ENCODE measurements at regions not wholly inside any gene's neighbourhood (a gene's known extent, or its start where the extent isn't known, plus 50 kb on each side); places are given as distances from the start of the nearest gene placed in this dataset.

GRCh38 chr1:30169269-30169668 is 554.1 kb downstream of the MATN1 start:
- no peak for TF ChIP-seq CTCF (IDR thresholded peaks at IDR 0.05; ENCODE audit: control insufficient read depth, insufficient read depth, low read depth, low read length, missing control alignments)
- DNase-seq (ENCODE audit: low read depth), result no peak
- H3K4me3 ChIP-seq (ENCODE audit: control insufficient read depth, low read depth, low read length), result no peak overlapping the region

GRCh38 chr1:30166174-30166573 is 557.2 kb downstream of the MATN1 start:
- H3K4me3 ChIP-seq (ENCODE audit: control insufficient read depth, low read depth, low read length), result no peak overlapping the region
- no peak for TF ChIP-seq CTCF (IDR thresholded peaks at IDR 0.05; ENCODE audit: control insufficient read depth, insufficient read depth, low read depth, low read length, missing control alignments)
- no peak for DNase-seq (ENCODE audit: low read depth)

GRCh38 chr1:30165116-30165515 is 558.3 kb downstream of the MATN1 start:
- H3K4me3 ChIP-seq (ENCODE audit: control insufficient read depth, low read depth, low read length), result no peak overlapping the region
- no peak for TF ChIP-seq CTCF (IDR thresholded peaks at IDR 0.05; ENCODE audit: control insufficient read depth, insufficient read depth, low read depth, low read length, missing control alignments)

GRCh38 chr1:30164693-30165092 is 558.7 kb downstream of the MATN1 start:
- no peak for DNase-seq (ENCODE audit: low read depth)
- H3K4me3 ChIP-seq (ENCODE audit: control insufficient read depth, low read depth, low read length), result no peak overlapping the region
- TF ChIP-seq CTCF (IDR thresholded peaks at IDR 0.05; ENCODE audit: control insufficient read depth, insufficient read depth, low read depth, low read length, missing control alignments), result no peak

More at GRCh38 chr1:30165116-30165515, 558.3 kb downstream of the MATN1 start:
- no peak for DNase-seq (ENCODE audit: low read depth)

DNA sequence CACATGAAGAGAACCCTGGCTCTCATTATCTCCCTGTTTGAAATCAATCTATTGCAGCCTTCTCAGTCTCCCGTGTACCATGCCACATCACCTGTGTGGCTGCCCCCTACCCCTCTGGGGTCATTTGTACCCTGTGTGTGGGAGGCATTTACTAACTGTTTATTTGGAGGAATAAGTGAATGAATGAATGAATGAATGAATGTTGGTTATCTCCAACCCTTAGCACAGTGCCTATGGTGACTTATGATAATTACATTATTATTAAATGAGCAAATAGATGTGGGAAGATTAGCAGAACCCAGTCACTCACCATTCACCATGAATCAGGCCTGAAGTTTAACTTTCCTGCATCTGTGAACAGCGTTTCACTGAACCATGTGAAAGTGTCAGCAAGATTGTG is 560.8 kb downstream of the MATN1 start:
- H3K4me3 ChIP-seq (ENCODE audit: control insufficient read depth, low read depth, low read length), result no peak overlapping the region
- TF ChIP-seq CTCF (IDR thresholded peaks at IDR 0.05; ENCODE audit: control insufficient read depth, insufficient read depth, low read depth, low read length, missing control alignments), result no peak
- no peak for DNase-seq (ENCODE audit: low read depth)

DNA sequence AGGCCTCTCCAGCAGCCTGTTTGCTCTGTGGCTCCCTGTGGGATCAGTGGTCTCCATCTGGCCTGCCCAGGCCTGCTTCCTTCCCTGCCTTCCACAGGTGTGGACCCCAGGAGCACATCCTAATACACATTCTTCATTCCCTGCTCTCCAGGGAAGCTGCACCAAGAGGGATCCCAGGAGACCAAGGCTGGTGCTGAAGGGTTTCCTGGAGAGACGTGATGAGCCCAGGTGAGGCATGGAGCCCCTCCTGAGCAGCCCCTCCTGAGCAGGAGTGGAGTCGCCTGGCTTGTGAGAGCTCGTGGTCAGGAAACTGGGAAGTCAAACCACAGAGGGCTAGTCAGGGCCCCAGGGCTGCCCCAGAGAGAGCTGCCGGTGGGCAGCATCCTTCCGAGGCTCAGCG is 561.4 kb downstream of the MATN1 start:
- no peak for DNase-seq (ENCODE audit: low read depth)
- TF ChIP-seq CTCF (IDR thresholded peaks at IDR 0.05; ENCODE audit: control insufficient read depth, insufficient read depth, low read depth, low read length, missing control alignments), result no peak
- no peak overlapping the region for H3K4me3 ChIP-seq (ENCODE audit: control insufficient read depth, low read depth, low read length)

Data from AG09309 (cell line).